GM23248 (cell line): ENCODE measurements at regions not wholly inside any gene's neighbourhood (a gene's known extent, or its start where the extent isn't known, plus 50 kb on each side); places are given as distances from the start of the nearest gene placed in this dataset.

Experiments used
- DNase-seq: peaks from one replicate; pipeline ENCODE4 v3.0.0-alpha.2; 2015
- H2AFZ ChIP-seq: fragments of 200-600 bp; sonication (generic); 2 replicates; pipeline ENCODE4 v1.6.1; 2016; ENCODE audit warnings: antibody characterized with exemption
- H3F3A ChIP-seq: fragments of 200-600 bp; sonication (generic); 2 replicates; pipeline ENCODE4 v1.6.1; 2016; ENCODE audit warnings: mild to moderate bottlenecking, antibody characterized with exemption, mixed run types; ENCODE audit not compliant: insufficient read depth
- H3K27ac ChIP-seq: fragments of 200-600 bp; sonication (generic); 2 replicates; pipeline ENCODE4 v1.5.1; 2016; ENCODE audit warnings: mild to moderate bottlenecking
- H3K27me3 ChIP-seq: fragments of 200-600 bp; sonication (generic); replicated peaks from 2 replicates; pipeline ENCODE4 v1.6.1; 2016; ENCODE audit warnings: mild to moderate bottlenecking; ENCODE audit not compliant: insufficient read depth
- H3K36me3 ChIP-seq: fragments of 200-600 bp; sonication (generic); 2 replicates; pipeline ENCODE4 v1.6.1; 2016; ENCODE audit warnings: low read depth, mild to moderate bottlenecking
- H3K4me1 ChIP-seq: fragments of 200-600 bp; sonication (generic); 2 replicates; pipeline ENCODE4 v1.6.1; 2016; ENCODE audit warnings: mild to moderate bottlenecking; ENCODE audit not compliant: insufficient read depth
- H3K4me2 ChIP-seq: fragments of 200-600 bp; sonication (generic); one replicate; pipeline ENCODE4 v1.6.1; 2016; ENCODE audit warnings: mild to moderate bottlenecking; ENCODE audit not compliant: unreplicated experiment
- H3K4me3 ChIP-seq: fragments of 200-600 bp; sonication (generic); 2 replicates; pipeline ENCODE4 v1.5.1; 2016; ENCODE audit warnings: mild to moderate bottlenecking
- H3K79me2 ChIP-seq: fragments of 200-600 bp; sonication (generic); 2 replicates; pipeline ENCODE4 v1.6.1; 2016; ENCODE audit warnings: mild to moderate bottlenecking; ENCODE audit not compliant: insufficient read depth
- H3K9ac ChIP-seq: fragments of 200-600 bp; sonication (generic); 2 replicates; pipeline ENCODE4 v1.6.1; 2016; ENCODE audit warnings: mild to moderate bottlenecking
- H3K9me2 ChIP-seq: fragments of 200-600 bp; sonication (generic); 2 replicates; pipeline ENCODE4 v1.6.1; 2016; ENCODE audit warnings: mixed run types, mild to moderate bottlenecking, moderate library complexity; ENCODE audit not compliant: insufficient read depth
- H3K9me3 ChIP-seq: fragments of 200-600 bp; sonication (generic); one replicate; pipeline ENCODE4 v1.6.1; 2017; ENCODE audit warnings: low read depth
- H4K20me1 ChIP-seq: fragments of 200-600 bp; sonication (generic); 2 replicates; pipeline ENCODE4 v1.6.0; 2016; ENCODE audit not compliant: insufficient read depth
- EZH2 ChIP-seq: fragments of 200-600 bp; sonication (generic); IDR thresholded peaks from 2 replicates; pipeline ENCODE4 v1.6.1; 2018; ENCODE audit warnings: antibody characterized with exemption, mild to moderate bottlenecking; ENCODE audit not compliant: insufficient read depth, poor library complexity, severe bottlenecking
- EZH2phosphoT487 ChIP-seq: fragments of 200-600 bp; sonication (generic); IDR thresholded peaks from 2 replicates; pipeline ENCODE4 v1.6.1; 2018; ENCODE audit warnings: antibody characterized with exemption, moderate library complexity, mild to moderate bottlenecking, low read depth; ENCODE audit not compliant: insufficient read depth
- WGBS, 2 experiments: methylation state at CpG; one replicate each; pipeline ENCODE4 v1.1.6; 2015 to 2017; ENCODE audit warnings: low lambda C conversion rate in 2 of 2, low coverage in 1 of 2; ENCODE audit errors: missing lambda C conversion rate in 2 of 2; 5-methylcytosine and 5-hydroxymethylcytosine counted together
- in situ Hi-C: fragments of 300-500 bp; cut with MboI; formaldehyde crosslinking; loops from 2 replicates; pipeline ENCODE4 v1.15.0; 2020

DNA sequence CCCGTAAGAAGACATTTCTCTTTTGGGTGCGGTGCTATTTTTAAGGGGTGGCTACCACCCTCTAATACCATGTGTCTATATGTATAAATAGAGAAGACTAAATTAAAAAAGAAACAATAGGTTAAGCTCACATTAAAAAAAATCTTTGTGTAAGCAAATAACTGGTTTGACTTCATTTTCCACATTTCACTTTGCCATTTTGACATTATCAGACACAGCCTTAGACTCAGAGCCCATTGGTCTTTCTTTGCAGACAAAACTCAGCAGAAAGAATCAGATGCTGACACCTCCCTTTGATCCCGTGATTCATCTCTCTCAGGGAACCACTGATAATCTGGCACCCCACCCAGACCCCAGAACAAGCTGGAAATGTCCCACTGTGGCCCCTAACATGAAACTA is 74.5 kb downstream of the EMX2 start:
- WGBS, 2 experiments, result 77 to 80% methylated on average over 3 of the region's 3 CpGs
- no peaks in the 10 kb centered on the region for H3F3A ChIP-seq
- no peaks in the 10 kb centered on the region for H3K79me2 ChIP-seq
- no peaks in the 10 kb centered on the region for H3K27me3 ChIP-seq
- H3K4me2 ChIP-seq, result no peak overlapping the region
- no peak overlapping the region for H3K4me3 ChIP-seq
- H3K9me2 ChIP-seq, result no peaks in the 10 kb centered on the region
- no peaks in the 10 kb centered on the region for H3K9me3 ChIP-seq
- no peaks in the 10 kb centered on the region for H3K36me3 ChIP-seq
- TF ChIP-seq EZH2 (no peak), EZH2phosphoT487 (no peak)
- H4K20me1 ChIP-seq, result no peaks in the 10 kb centered on the region
- no peak for DNase-seq
- no peak overlapping the region for H3K9ac ChIP-seq
- in situ Hi-C loops, result no loop called here
- no peak overlapping the region for H2AFZ ChIP-seq
- H3K4me1 ChIP-seq, result no peaks in the 10 kb centered on the region
- no peak overlapping the region for H3K27ac ChIP-seq

- Histone ChIP-seq H3K79me2 (no peaks in the 10 kb centered on the region), H3K36me3 (no peaks in the 10 kb centered on the region), H3K9me2 (no peaks in the 10 kb centered on the region), H3K9ac (no peak overlapping the region), H3K4me2 (no peak overlapping the region), H3K27me3 (no peaks in the 10 kb centered on the region), H3K4me3 (no peak overlapping the region), H3K9me3 (no peaks in the 10 kb centered on the region), H3K4me1 (no peaks in the 10 kb centered on the region), H2AFZ (no peak overlapping the region), H4K20me1 (no peaks in the 10 kb centered on the region), H3F3A (no peaks in the 10 kb centered on the region), H3K27ac (no peak overlapping the region)
- 94 to 98% methylated on average over 5 of the region's 5 CpGs for WGBS, 2 experiments
- in situ Hi-C loops, result no loop called here
- TF ChIP-seq EZH2, result no peak
- TF ChIP-seq EZH2phosphoT487, result no peak
- no peak for DNase-seq
Observed at GRCh38 chr10:117617659-117618058, 75.1 kb downstream of the EMX2 start.

DNA sequence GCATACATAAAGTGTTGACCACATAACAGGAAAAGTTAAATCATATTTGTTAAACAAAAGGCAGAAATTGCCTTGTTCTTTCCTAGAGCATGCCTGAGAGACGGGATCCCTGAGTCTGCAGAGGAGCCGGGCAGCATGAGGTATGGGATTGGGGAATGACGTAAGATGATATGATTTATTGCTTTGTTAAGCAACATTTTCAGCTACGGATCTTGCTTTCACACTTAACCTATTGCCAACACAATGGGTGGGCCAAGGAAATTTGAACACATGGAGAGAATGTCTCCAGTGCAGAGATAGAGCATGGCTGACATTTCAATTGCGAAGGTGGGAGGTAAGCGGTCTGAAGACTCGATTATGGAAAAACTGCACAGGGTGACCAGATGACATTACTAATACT is 76.7 kb downstream of the EMX2 start:
- Histone ChIP-seq H3K4me3 (no peak overlapping the region), H3K27me3 (no peaks in the 10 kb centered on the region), H4K20me1 (no peaks in the 10 kb centered on the region), H3K27ac (no peak overlapping the region), H3K4me1 (no peaks in the 10 kb centered on the region), H3K9me2 (no peaks in the 10 kb centered on the region), H2AFZ (no peak overlapping the region), H3K9ac (no peak overlapping the region), H3K36me3 (no peaks in the 10 kb centered on the region), H3F3A (no peaks in the 10 kb centered on the region), H3K9me3 (no peaks in the 10 kb centered on the region), H3K79me2 (no peaks in the 10 kb centered on the region), H3K4me2 (no peak overlapping the region)
- DNase-seq, result no peak
- in situ Hi-C loops, result no loop called here
- 62 to 63% methylated on average over 7 of the region's 7 CpGs for WGBS, 2 experiments
- TF ChIP-seq EZH2, result no peak
- TF ChIP-seq EZH2phosphoT487, result no peak

DNA sequence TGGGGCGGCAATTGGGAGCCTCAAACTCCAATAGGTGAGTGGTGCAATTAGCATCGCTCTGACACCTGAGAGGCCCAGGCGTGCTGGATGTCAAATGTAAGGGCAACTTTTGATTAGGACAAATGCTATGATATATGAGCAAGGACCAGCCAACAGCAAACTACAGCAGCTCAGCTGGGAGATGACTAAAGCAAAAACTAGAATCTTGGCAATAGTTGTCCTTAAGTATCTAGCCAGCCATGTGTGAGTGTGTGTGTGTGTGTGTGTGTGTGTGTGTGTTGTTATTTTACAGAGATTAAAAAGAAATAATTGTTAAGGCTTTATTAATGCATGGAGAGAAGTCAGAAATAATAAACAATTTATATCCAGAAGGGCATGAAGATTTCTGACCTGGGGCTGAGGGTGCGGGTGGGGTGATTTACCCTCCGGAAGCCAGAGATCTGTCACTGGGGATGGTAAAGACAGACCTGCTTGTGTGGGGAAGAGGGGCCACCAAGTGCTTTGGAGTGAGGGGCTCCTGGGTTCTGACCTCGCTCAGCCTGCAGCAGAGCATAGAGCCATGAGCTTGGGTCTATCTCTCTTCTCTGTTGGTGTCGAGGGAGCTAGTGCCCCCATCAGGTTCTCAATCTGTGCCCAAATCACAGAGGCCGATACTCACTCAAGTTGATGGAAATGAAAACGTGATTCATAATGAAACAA is 77.3 kb downstream of the EMX2 start:
- TF ChIP-seq EZH2 (no peak), EZH2phosphoT487 (no peak)
- no peaks in the 10 kb centered on the region for H3K36me3 ChIP-seq
- H3K9me3 ChIP-seq, result no peaks in the 10 kb centered on the region
- H3K79me2 ChIP-seq, result no peaks in the 10 kb centered on the region
- H3F3A ChIP-seq, result no peaks in the 10 kb centered on the region
- DNase-seq, result peak; percentile 30
- no peak overlapping the region for H3K9ac ChIP-seq
- WGBS, 2 experiments, result 87 to 91% methylated on average over 9 of the region's 9 CpGs
- H3K27ac ChIP-seq, result no peak overlapping the region
- no peak overlapping the region for H3K4me2 ChIP-seq
- no peak overlapping the region for H3K4me3 ChIP-seq
- H3K4me1 ChIP-seq, result no peaks in the 10 kb centered on the region
- in situ Hi-C loops, result no loop called here
- H2AFZ ChIP-seq, result no peak overlapping the region
- no peaks in the 10 kb centered on the region for H3K9me2 ChIP-seq
- H3K27me3 ChIP-seq, result no peaks in the 10 kb centered on the region
- H4K20me1 ChIP-seq, result no peaks in the 10 kb centered on the region
